MCF 10A (cell line): ENCODE measurements at regions not wholly inside any gene's neighbourhood (a gene's known extent, or its start where the extent isn't known, plus 50 kb on each side); places are given as distances from the start of the nearest gene placed in this dataset.

ENCODE experiments used
- BruUV-seq: library from RNA; stranded (reverse); fragments of 400-500 nt; replicated peaks from 2 replicates; lab custom pipeline; 2021; lab: Mats Ljungman, UMichigan
- CTCF ChIA-PET: fragments of 300-600 bp; sonication (Branson Sonifier 250); formaldehyde crosslinking; extraction: SDS; loops from one replicate; lab custom pipeline; 2021; ENCODE audit warnings: antibody characterized with exemption, inconsistent platforms; lab: Yijun Ruan, JAX
- POLR2A ChIA-PET: fragments of 300-600, 350-650 bp; sonication (Branson Sonifier 250); formaldehyde crosslinking; extraction: SDS; loops from one replicate; lab custom pipeline; 2020; ENCODE audit warnings: antibody characterized with exemption, inconsistent platforms; lab: Yijun Ruan, JAX
- DNase-seq: peaks from one replicate; pipeline ENCODE4 v3.0.0-alpha.2; 2018; ENCODE audit not compliant: unreplicated experiment
- H3K27ac Mint-ChIP-seq: one replicate; pipeline ENCODE4 v1.8.0; 2022; ENCODE audit warnings: mild to moderate bottlenecking, low read depth, mixed read lengths; ENCODE audit not compliant: unreplicated experiment
- H3K27me3 Mint-ChIP-seq: one replicate; pipeline ENCODE4 v1.8.0; 2022; ENCODE audit warnings: mixed read lengths; ENCODE audit not compliant: insufficient read depth, unreplicated experiment
- H3K36me3 Mint-ChIP-seq: one replicate; pipeline ENCODE4 v1.8.0; 2022; ENCODE audit warnings: mild to moderate bottlenecking, moderate library complexity, mixed read lengths; ENCODE audit not compliant: insufficient read depth, unreplicated experiment
- H3K4me1 Mint-ChIP-seq: one replicate; pipeline ENCODE4 v1.8.0; 2022; ENCODE audit warnings: mixed read lengths; ENCODE audit not compliant: insufficient read depth, unreplicated experiment
- H3K4me3 Mint-ChIP-seq: one replicate; pipeline ENCODE4 v1.8.0; 2022; ENCODE audit warnings: mild to moderate bottlenecking, moderate library complexity, mixed read lengths; ENCODE audit not compliant: unreplicated experiment
- H3K9me3 Mint-ChIP-seq: one replicate; pipeline ENCODE4 v1.8.0; 2022; ENCODE audit warnings: mixed read lengths; ENCODE audit not compliant: unreplicated experiment
- intact Hi-C: fragments of 100-400 bp; cut with micrococcal nuclease; formaldehyde crosslinking; loops from 2 replicates; pipeline ENCODE4 v1.14.1; 2022
- TF ChIP-seq, protein P1 (sequence below): fragments of 200-600 bp; IDR thresholded peaks from one replicate; pipeline ENCODE4 v1.8.0; 2022; ENCODE audit warnings: antibody characterized with exemption, mild to moderate bottlenecking; ENCODE audit not compliant: unreplicated experiment

DNA sequence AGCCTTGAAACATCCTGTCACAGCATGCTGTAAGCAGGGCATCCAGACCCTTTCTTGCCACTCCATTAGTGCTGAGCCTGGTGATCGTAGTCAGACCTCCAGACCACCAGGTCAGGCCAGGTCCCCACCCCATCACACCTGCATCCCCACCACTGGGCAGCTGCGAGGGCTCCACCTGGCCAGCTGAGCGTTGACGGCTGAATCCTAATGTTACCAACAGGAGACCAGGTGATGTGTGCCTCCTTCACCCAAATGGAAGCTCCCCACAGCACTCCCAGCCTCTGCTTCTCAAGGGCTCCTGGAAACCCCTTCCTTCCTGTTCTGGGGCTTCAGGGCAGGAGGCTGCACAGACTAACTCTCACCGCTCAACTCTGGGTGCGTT, 189.4 kb downstream of the C16orf95 start:
- peaks cover 7% of the 10 kb centered on the region for H3K9me3 Mint-ChIP-seq
- intact Hi-C loops = no loop called here
- H3K4me3 Mint-ChIP-seq = no peak overlapping the region
- CTCF ChIA-PET = no interaction called here
- POLR2A ChIA-PET = interaction anchor here (0.7 kb wide), 1 partner anchor 33 kb away, joined by 3 read pairs; no protein-coding TSS in a partner anchor
- peaks cover 23% of the 10 kb centered on the region for H3K4me1 Mint-ChIP-seq
- TF ChIP-seq, protein P1, sequence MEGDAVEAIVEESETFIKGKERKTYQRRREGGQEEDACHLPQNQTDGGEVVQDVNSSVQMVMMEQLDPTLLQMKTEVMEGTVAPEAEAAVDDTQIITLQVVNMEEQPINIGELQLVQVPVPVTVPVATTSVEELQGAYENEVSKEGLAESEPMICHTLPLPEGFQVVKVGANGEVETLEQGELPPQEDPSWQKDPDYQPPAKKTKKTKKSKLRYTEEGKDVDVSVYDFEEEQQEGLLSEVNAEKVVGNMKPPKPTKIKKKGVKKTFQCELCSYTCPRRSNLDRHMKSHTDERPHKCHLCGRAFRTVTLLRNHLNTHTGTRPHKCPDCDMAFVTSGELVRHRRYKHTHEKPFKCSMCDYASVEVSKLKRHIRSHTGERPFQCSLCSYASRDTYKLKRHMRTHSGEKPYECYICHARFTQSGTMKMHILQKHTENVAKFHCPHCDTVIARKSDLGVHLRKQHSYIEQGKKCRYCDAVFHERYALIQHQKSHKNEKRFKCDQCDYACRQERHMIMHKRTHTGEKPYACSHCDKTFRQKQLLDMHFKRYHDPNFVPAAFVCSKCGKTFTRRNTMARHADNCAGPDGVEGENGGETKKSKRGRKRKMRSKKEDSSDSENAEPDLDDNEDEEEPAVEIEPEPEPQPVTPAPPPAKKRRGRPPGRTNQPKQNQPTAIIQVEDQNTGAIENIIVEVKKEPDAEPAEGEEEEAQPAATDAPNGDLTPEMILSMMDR = no peak
- no peak for DNase-seq
- BruUV-seq = no TSS peak
- no peak overlapping the region for H3K27ac Mint-ChIP-seq
- H3K36me3 Mint-ChIP-seq = no peaks in the 10 kb centered on the region
- H3K27me3 Mint-ChIP-seq = no peaks in the 10 kb centered on the region

DNA sequence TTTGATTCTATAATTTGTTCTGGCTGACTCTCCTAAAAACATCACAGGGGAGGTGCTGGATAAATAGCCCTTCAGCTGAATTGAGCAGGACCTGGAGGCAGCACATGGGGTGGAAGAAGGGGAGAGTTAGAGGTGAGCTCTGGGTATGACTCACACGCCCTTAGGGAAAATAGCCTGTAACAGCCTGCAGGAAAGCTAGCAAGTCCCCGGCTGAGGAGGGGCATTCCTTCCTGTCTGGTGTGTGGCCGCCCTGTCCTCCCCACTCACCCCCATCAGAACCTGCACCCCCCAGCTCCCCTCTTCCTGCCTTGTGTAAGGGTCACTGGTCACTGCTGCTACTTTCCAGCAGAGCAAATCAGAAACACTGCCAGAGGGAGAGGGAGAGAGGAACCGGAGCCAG, 187.4 kb downstream of the C16orf95 start:
- CTCF ChIA-PET = interaction anchor here (1.2 kb wide), 1 partner anchor 67 kb away, joined by 3 read pairs; no protein-coding TSS in a partner anchor
- no peak overlapping the region for H3K27ac Mint-ChIP-seq
- peaks cover 7% of the 10 kb centered on the region for H3K9me3 Mint-ChIP-seq
- H3K4me1 Mint-ChIP-seq = peaks cover 27% of the 10 kb centered on the region
- H3K4me3 Mint-ChIP-seq = no peak overlapping the region
- POLR2A ChIA-PET = no interaction called here
- H3K36me3 Mint-ChIP-seq = no peaks in the 10 kb centered on the region
- TF ChIP-seq, protein P1 = no peak
- intact Hi-C loops = no loop called here
- no TSS peak for BruUV-seq
- no peaks in the 10 kb centered on the region for H3K27me3 Mint-ChIP-seq
- DNase-seq = peak; percentile 61

DNA sequence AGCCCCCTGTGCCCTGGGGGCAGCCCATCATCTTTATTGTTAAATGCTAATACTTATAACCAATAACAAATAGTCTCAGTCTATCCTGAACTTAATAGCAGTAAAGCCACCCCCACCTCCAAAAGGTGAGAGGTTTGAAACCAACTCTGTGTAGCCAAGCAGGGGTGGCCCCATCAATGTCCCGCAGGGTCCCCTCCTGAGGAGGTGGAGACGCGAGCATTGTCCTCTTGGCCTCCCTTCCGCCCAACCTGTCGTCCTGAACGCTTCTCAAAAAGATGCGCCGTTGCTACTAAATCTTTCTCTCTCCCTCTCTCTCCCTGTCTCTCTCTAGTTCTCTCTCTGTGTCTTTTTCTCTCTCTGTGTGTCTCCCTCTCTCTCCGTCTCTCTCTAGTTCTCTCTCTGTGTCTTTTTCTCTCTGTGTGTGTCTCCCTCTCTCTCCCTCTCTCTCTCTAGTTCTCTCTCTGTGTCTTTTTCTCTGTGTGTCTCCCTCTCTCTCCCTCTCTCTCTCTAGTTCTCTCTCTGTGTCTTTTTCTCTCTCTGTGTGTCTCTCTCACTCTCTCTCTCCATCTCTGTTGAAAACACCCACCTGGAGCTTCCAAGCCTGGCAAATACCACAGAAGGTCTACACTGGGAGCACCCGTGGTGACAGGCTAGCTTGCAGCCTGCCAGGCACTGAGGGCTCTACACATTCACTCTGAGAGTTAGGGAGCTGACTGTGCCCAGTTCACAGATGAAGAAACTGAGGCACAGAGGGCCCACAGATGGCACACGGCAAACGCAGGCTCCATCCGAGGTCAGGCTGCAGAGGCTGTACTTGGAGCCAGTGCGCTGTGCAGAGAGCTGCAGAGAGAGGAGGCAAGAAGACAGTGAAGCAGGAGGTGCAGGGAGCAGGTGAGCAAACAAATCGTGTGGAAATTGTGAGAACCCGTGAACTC, 185.9 kb downstream of the C16orf95 start:
- no peak overlapping the region for H3K27ac Mint-ChIP-seq
- TF ChIP-seq, protein P1 = no peak
- peaks cover 7% of the 10 kb centered on the region for H3K9me3 Mint-ChIP-seq
- H3K27me3 Mint-ChIP-seq = no peaks in the 10 kb centered on the region
- ChIA-PET CTCF (interaction anchor here (0.6 kb wide), 1 partner anchor 567 kb away, joined by 3 read pairs; no protein-coding TSS in a partner anchor), POLR2A (no interaction called here)
- no TSS peak for BruUV-seq
- no peak overlapping the region for H3K4me3 Mint-ChIP-seq
- intact Hi-C loops = no loop called here
- peaks cover 24% of the 10 kb centered on the region for H3K4me1 Mint-ChIP-seq
- DNase-seq = no peak
- no peaks in the 10 kb centered on the region for H3K36me3 Mint-ChIP-seq

DNA sequence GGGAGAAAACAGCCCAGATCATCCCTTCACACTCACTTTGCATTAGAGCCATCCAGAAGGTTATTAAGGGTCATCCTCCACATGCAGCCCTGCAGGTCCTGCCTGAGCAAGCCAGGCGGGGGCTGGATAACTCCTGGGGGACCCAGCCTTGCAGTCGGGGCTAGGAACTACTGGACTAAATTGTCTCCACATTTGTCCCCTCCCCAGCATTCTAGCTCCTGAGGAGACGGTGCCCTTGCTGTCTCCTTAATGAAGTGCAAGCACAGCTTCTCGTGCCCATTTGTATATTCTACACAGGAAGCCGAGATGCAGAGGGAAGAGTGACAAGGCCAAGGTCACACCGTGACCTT, 185.2 kb downstream of the C16orf95 start:
- no peaks in the 10 kb centered on the region for H3K27me3 Mint-ChIP-seq
- peaks cover 7% of the 10 kb centered on the region for H3K9me3 Mint-ChIP-seq
- no peak for DNase-seq
- H3K27ac Mint-ChIP-seq = no peak overlapping the region
- H3K36me3 Mint-ChIP-seq = no peaks in the 10 kb centered on the region
- ChIA-PET POLR2A (no interaction called here), CTCF (interaction anchor here (0.6 kb wide), 1 partner anchor 567 kb away, joined by 3 read pairs; no protein-coding TSS in a partner anchor)
- no peak overlapping the region for H3K4me3 Mint-ChIP-seq
- intact Hi-C loops = no loop called here
- no TSS peak for BruUV-seq
- TF ChIP-seq, protein P1 = no peak
- peaks cover 21% of the 10 kb centered on the region for H3K4me1 Mint-ChIP-seq
